Neural cell (in vitro differentiated cells): ENCODE measurements at regions not wholly inside any gene's neighbourhood (a gene's known extent, or its start where the extent isn't known, plus 50 kb on each side); places are given as distances from the start of the nearest gene placed in this dataset.

Experiments
- H2AFZ ChIP-seq: fragments of 200-600, 300-800 bp; sonication (generic), shearing (Covaris generic); 2 replicates; pipeline ENCODE4 v1.6.0; 2014; ENCODE audit warnings: low read depth, mild to moderate bottlenecking, antibody characterized with exemption, low read length, moderate library complexity
- H3F3A ChIP-seq: fragments of 200-600 bp; shearing (Covaris generic); 2 replicates; pipeline ENCODE4 v1.6.1; 2016; ENCODE audit warnings: mild to moderate bottlenecking, moderate library complexity, mixed read lengths, antibody characterized with exemption, low read length; ENCODE audit not compliant: insufficient read depth, poor library complexity, severe bottlenecking
- H3K27ac ChIP-seq: fragments of 200-600, 300-800 bp; sonication (generic), shearing (Covaris generic); 2 replicates; pipeline ENCODE4 v1.5.1; 2014; ENCODE audit warnings: mild to moderate bottlenecking, low read length, moderate library complexity
- H3K27me3 ChIP-seq: fragments of 300-800, 200-600 bp; sonication (generic), shearing (Covaris generic); 2 replicates; pipeline ENCODE4 v1.6.0; 2014; ENCODE audit warnings: mild to moderate bottlenecking, low read depth, low read length, moderate library complexity; ENCODE audit not compliant: insufficient read depth
- H3K36me3 ChIP-seq: fragments of 300-800, 200-600 bp; sonication (generic), shearing (Covaris generic); 2 replicates; pipeline ENCODE4 v1.5.1; 2014; ENCODE audit warnings: mild to moderate bottlenecking, antibody characterized with exemption, low read length, moderate library complexity; ENCODE audit not compliant: insufficient read depth
- H3K4me2 ChIP-seq: fragments of 300-800, 200-600 bp; sonication (generic), shearing (Covaris generic); 2 replicates; pipeline ENCODE4 v1.6.0; 2014; ENCODE audit warnings: mild to moderate bottlenecking, low read length
- H3K4me3 ChIP-seq: fragments of 300-800, 200-600 bp; sonication (generic), shearing (Covaris generic); 2 replicates; pipeline ENCODE4 v1.5.1; 2014; ENCODE audit warnings: mild to moderate bottlenecking, low read length, moderate library complexity
- H3K79me2 ChIP-seq: fragments of 200-600 bp; shearing (Covaris generic); replicated peaks from 2 replicates; pipeline ENCODE4 v1.6.0; 2014; ENCODE audit warnings: mild to moderate bottlenecking, low read length, moderate library complexity; ENCODE audit not compliant: insufficient read depth
- H3K9ac ChIP-seq: fragments of 300-800, 200-600 bp; sonication (generic), shearing (Covaris generic); 2 replicates; pipeline ENCODE4 v1.6.1; 2016; ENCODE audit warnings: mild to moderate bottlenecking, low read length, mixed read lengths
- H3K9me2 ChIP-seq: fragments of 200-600 bp; shearing (Covaris generic); 2 replicates; pipeline ENCODE4 v1.6.1; 2016; ENCODE audit warnings: mild to moderate bottlenecking, low read length, mixed read lengths; ENCODE audit not compliant: insufficient read depth
- H3K9me3 ChIP-seq: fragments of 200-600, 300-800 bp; sonication (generic), shearing (Covaris generic); 2 replicates; pipeline ENCODE4 v1.6.1; 2016; ENCODE audit warnings: mild to moderate bottlenecking, mixed run types, low read length, moderate library complexity, mixed read lengths
- H4K20me1 ChIP-seq: fragments of 200-600 bp; shearing (Covaris generic); 2 replicates; pipeline ENCODE4 v1.6.1; 2016; ENCODE audit warnings: mild to moderate bottlenecking, mixed run types; ENCODE audit not compliant: insufficient read depth
- CTCF ChIP-seq: fragments of 450-650 bp; IDR thresholded peaks from 2 replicates; pipeline ENCODE4 v1.5.1; 2014; ENCODE audit warnings: antibody characterized with exemption, mild to moderate bottlenecking, moderate library complexity; ENCODE audit not compliant: poor library complexity, severe bottlenecking
- EP300 ChIP-seq: fragments of 450-650 bp; conservative IDR thresholded peaks from 2 replicates; pipeline ENCODE4 v1.6.1; 2014; ENCODE audit warnings: antibody characterized with exemption, mild to moderate bottlenecking, moderate library complexity; ENCODE audit not compliant: poor library complexity, severe bottlenecking
- EZH2 ChIP-seq: fragments of 200-600, 300-800 bp; shearing (Covaris generic), sonication (generic); IDR thresholded peaks from 2 replicates; pipeline ENCODE4 v1.6.1; 2014; ENCODE audit warnings: antibody characterized with exemption, low read length, borderline replicate concordance, mild to moderate bottlenecking; ENCODE audit not compliant: insufficient read depth, poor library complexity, severe bottlenecking
- MXI1 ChIP-seq: fragments of 450-650 bp; conservative IDR thresholded peaks from 2 replicates; pipeline ENCODE4 v1.6.1; 2014; ENCODE audit warnings: antibody characterized with exemption, mild to moderate bottlenecking; ENCODE audit not compliant: poor library complexity, severe bottlenecking
- POLR2AphosphoS5 ChIP-seq: IDR thresholded peaks from 2 replicates; pipeline ENCODE4 v1.6.1; 2012
- RAD21 ChIP-seq: fragments of 450-650 bp; conservative IDR thresholded peaks from 2 replicates; pipeline ENCODE4 v1.6.1; 2014; ENCODE audit warnings: antibody characterized with exemption, mild to moderate bottlenecking, moderate library complexity
- REST ChIP-seq: IDR thresholded peaks from 2 replicates; pipeline ENCODE4 v1.6.1; 2012; ENCODE audit warnings: borderline replicate concordance
- SMC3 ChIP-seq: fragments of 450-650 bp; conservative IDR thresholded peaks from 2 replicates; pipeline ENCODE4 v1.6.1; 2014; ENCODE audit warnings: antibody characterized with exemption, mild to moderate bottlenecking, moderate library complexity; ENCODE audit not compliant: poor library complexity
- TAF1 ChIP-seq: IDR thresholded peaks from 2 replicates; pipeline ENCODE4 v1.6.1; 2012; ENCODE audit warnings: low read depth

- Histone ChIP-seq H3K4me3 (no peak overlapping the region), H3K9me2 (no peaks in the 10 kb centered on the region), H3K9ac (no peak overlapping the region), H3K36me3 (no peaks in the 10 kb centered on the region), H3K27ac (no peak overlapping the region), H3K9me3 (no peaks in the 10 kb centered on the region), H3F3A (no peaks in the 10 kb centered on the region), H2AFZ (no peak overlapping the region), H3K79me2 (no peaks in the 10 kb centered on the region), H3K27me3 (no peaks in the 10 kb centered on the region), H4K20me1 (no peaks in the 10 kb centered on the region), H3K4me2 (no peak overlapping the region)
- no peak for TF ChIP-seq SMC3
- no peak for TF ChIP-seq POLR2AphosphoS5
- TF ChIP-seq TAF1, result no peak
- TF ChIP-seq EZH2, result no peak
- TF ChIP-seq MXI1, result no peak
- TF ChIP-seq RAD21, result no peak
- TF ChIP-seq EP300, result no peak
- no peak for TF ChIP-seq CTCF
- no peak for TF ChIP-seq REST
Observed at GRCh38 chr5:57335092-57335660, 147.4 kb downstream of the ACTBL2 start.

- Histone ChIP-seq H3F3A (no peaks in the 10 kb centered on the region), H3K27me3 (no peaks in the 10 kb centered on the region), H3K9ac (no peak overlapping the region), H3K36me3 (no peaks in the 10 kb centered on the region), H3K9me3 (no peaks in the 10 kb centered on the region), H3K27ac (no peak overlapping the region), H3K4me3 (no peak overlapping the region), H3K4me2 (no peak overlapping the region), H3K79me2 (no peaks in the 10 kb centered on the region), H2AFZ (no peak overlapping the region), H4K20me1 (no peaks in the 10 kb centered on the region), H3K9me2 (no peaks in the 10 kb centered on the region)
- TF ChIP-seq TAF1 (no peak), REST (no peak), MXI1 (no peak), CTCF (no peak), EZH2 (no peak)
Observed at GRCh38 chr5:57334475-57334874, 148.1 kb downstream of the ACTBL2 start.
